ENCODE measurements at regions not wholly inside any gene's neighbourhood (a gene's known extent, or its start where the extent isn't known, plus 50 kb on each side); places are given as distances from the start of the nearest gene placed in this dataset.

DNA sequence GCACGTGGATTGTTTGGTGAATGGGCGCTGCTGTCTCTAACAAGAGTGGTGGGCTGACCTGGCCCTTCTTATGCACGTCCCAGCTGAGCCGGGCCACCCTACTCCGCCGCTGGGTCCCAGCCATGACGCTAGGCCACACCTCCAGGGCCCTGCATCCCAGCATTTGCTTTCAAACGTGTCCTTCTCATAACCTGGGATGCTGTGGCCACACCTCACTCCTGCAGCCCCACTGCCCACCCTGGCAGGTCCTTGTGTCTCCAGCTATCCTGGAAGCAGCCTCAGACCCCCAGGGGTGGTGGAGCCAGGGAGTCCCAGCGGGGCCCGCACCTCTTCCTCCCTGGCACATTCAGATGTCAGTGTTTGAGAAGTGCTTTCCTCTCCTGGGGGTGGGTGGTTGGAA is 168.6 kb downstream of the IRF8 start:
- dilution Hi-C loops (cut with MboI; ENCODE audit: extremely low pct_ligation_motif_present, low sequenced_read_pairs), result no loop called here
- Histone ChIP-seq H3K9me1 (ENCODE audit: control insufficient read depth, extremely low read depth, insufficient read depth, low read length) (no peaks in the 10 kb centered on the region), H4K20me1 (ENCODE audit: control insufficient read depth, extremely low read depth, insufficient read depth, low read length) (no peaks in the 10 kb centered on the region), H3K9me3 (ENCODE audit: control insufficient read depth, low read depth, low read length) (no peaks in the 10 kb centered on the region), H3K4me3 (ENCODE audit: control insufficient read depth in 2 of 3, extremely low read depth in 1 of 3, insufficient read depth in 2 of 3, low read depth in 1 of 3, low read length in 3 of 3) (no peak overlapping the region), H3K79me2 (ENCODE audit: control insufficient read depth, insufficient read depth, low read length) (no peaks in the 10 kb centered on the region), H3K4me2 (ENCODE audit: control insufficient read depth, extremely low read depth, insufficient read depth, low read depth, low read length) (no peak overlapping the region), H3K36me3 (ENCODE audit: control insufficient read depth in 2 of 2, extremely low read depth in 1 of 2, insufficient read depth in 2 of 2, low read length in 2 of 2) (no peaks in the 10 kb centered on the region), H3K4me1 (ENCODE audit: control insufficient read depth, extremely low read depth, insufficient read depth, low read length) (no peaks in the 10 kb centered on the region), H3K9ac (ENCODE audit: control insufficient read depth, extremely low read depth, insufficient read depth, low read length) (no peak overlapping the region), H2AFZ (ENCODE audit: control insufficient read depth, low read length) (no peak overlapping the region), H3K27ac (ENCODE audit: control insufficient read depth, insufficient read depth, low read length) (no peak overlapping the region), H3K27me3 (ENCODE audit: control insufficient read depth, extremely low read depth, insufficient read depth, low read length) (no peaks in the 10 kb centered on the region)
- TF ChIP-seq EZH2 (IDR thresholded peaks at IDR 0.05; ENCODE audit: low read length), result no peak
- TF ChIP-seq, protein P1, sequence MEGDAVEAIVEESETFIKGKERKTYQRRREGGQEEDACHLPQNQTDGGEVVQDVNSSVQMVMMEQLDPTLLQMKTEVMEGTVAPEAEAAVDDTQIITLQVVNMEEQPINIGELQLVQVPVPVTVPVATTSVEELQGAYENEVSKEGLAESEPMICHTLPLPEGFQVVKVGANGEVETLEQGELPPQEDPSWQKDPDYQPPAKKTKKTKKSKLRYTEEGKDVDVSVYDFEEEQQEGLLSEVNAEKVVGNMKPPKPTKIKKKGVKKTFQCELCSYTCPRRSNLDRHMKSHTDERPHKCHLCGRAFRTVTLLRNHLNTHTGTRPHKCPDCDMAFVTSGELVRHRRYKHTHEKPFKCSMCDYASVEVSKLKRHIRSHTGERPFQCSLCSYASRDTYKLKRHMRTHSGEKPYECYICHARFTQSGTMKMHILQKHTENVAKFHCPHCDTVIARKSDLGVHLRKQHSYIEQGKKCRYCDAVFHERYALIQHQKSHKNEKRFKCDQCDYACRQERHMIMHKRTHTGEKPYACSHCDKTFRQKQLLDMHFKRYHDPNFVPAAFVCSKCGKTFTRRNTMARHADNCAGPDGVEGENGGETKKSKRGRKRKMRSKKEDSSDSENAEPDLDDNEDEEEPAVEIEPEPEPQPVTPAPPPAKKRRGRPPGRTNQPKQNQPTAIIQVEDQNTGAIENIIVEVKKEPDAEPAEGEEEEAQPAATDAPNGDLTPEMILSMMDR (optimal IDR thresholded peaks at IDR 0.05 in 1 of 3, IDR thresholded peaks at IDR 0.05 in 1 of 3, conservative IDR thresholded peaks at IDR 0.05 in 1 of 3; ENCODE audit: extremely low read depth in 1 of 3, insufficient read depth in 2 of 3, low read length in 3 of 3), result no peak
- DNase-seq (ENCODE audit: low read depth, low spot score), result no peak
- FAIRE-seq, result no peak

DNA sequence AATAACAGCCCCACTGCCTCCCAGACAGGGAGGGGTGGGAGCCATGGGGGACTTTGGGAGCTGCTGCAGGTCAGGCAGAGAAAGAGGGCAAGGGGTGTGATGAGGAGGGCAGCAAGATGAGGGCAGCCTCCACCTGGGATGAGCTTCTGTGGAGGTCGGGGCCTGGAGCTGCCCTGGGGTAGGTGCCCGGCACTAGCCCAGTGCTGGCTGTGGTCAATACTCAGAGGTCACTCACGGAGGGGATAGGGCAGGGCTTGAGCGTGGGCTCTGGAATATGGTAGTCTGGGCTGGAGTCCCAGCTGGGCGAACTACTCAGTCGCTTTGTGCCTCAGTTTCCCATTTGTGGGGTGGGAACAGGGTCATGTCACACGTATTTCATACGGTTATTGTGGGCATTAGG is 169.0 kb downstream of the IRF8 start:
- H3K79me2 ChIP-seq (ENCODE audit: control insufficient read depth, insufficient read depth, low read length), result no peaks in the 10 kb centered on the region
- no peak overlapping the region for H3K4me2 ChIP-seq (ENCODE audit: control insufficient read depth, extremely low read depth, insufficient read depth, low read depth, low read length)
- no peaks in the 10 kb centered on the region for H3K4me1 ChIP-seq (ENCODE audit: control insufficient read depth, extremely low read depth, insufficient read depth, low read length)
- no peak overlapping the region for H3K9ac ChIP-seq (ENCODE audit: control insufficient read depth, extremely low read depth, insufficient read depth, low read length)
- no peak for DNase-seq (ENCODE audit: low read depth, low spot score)
- H3K36me3 ChIP-seq (ENCODE audit: control insufficient read depth in 2 of 2, extremely low read depth in 1 of 2, insufficient read depth in 2 of 2, low read length in 2 of 2), result no peaks in the 10 kb centered on the region
- no peaks in the 10 kb centered on the region for H4K20me1 ChIP-seq (ENCODE audit: control insufficient read depth, extremely low read depth, insufficient read depth, low read length)
- H3K4me3 ChIP-seq (ENCODE audit: control insufficient read depth in 2 of 3, extremely low read depth in 1 of 3, insufficient read depth in 2 of 3, low read depth in 1 of 3, low read length in 3 of 3), result no peak overlapping the region
- dilution Hi-C loops (cut with MboI; ENCODE audit: extremely low pct_ligation_motif_present, low sequenced_read_pairs), result no loop called here
- H3K27me3 ChIP-seq (ENCODE audit: control insufficient read depth, extremely low read depth, insufficient read depth, low read length), result no peaks in the 10 kb centered on the region
- no peak for TF ChIP-seq EZH2 (IDR thresholded peaks at IDR 0.05; ENCODE audit: low read length)
- TF ChIP-seq, protein P1 (optimal IDR thresholded peaks at IDR 0.05 in 1 of 3, IDR thresholded peaks at IDR 0.05 in 1 of 3, conservative IDR thresholded peaks at IDR 0.05 in 1 of 3; ENCODE audit: extremely low read depth in 1 of 3, insufficient read depth in 2 of 3, low read length in 3 of 3), result no peak
- H3K27ac ChIP-seq (ENCODE audit: control insufficient read depth, insufficient read depth, low read length), result no peak overlapping the region
- FAIRE-seq, result no peak
- H3K9me1 ChIP-seq (ENCODE audit: control insufficient read depth, extremely low read depth, insufficient read depth, low read length), result no peaks in the 10 kb centered on the region
- no peak overlapping the region for H2AFZ ChIP-seq (ENCODE audit: control insufficient read depth, low read length)
- H3K9me3 ChIP-seq (ENCODE audit: control insufficient read depth, low read depth, low read length), result no peaks in the 10 kb centered on the region

Data from keratinocyte (primary cell).